Osteoblast (primary cell): ENCODE measurements at regions not wholly inside any gene's neighbourhood (a gene's known extent, or its start where the extent isn't known, plus 50 kb on each side); places are given as distances from the start of the nearest gene placed in this dataset.
A peak's percentile ranks its signal among the peaks of the same experiment; 100 is the strongest.

Source experiments
- DNase-seq: peaks from one replicate; pipeline ENCODE4 v3.0.0; 2011; ENCODE audit warnings: low spot score, mixed read lengths; ENCODE audit not compliant: insufficient read length; ENCODE audit errors: missing footprints
- H2AFZ ChIP-seq: 2 replicates; pipeline ENCODE4 v1.6.0; 2011; ENCODE audit warnings: mild to moderate bottlenecking, low read length
- H3K27ac ChIP-seq: 2 replicates; pipeline ENCODE4 v1.5.1; 2011; ENCODE audit warnings: mild to moderate bottlenecking, low read depth, low read length, moderate library complexity
- H3K27me3 ChIP-seq: 2 replicates; pipeline ENCODE4 v1.6.0; 2012; ENCODE audit warnings: mild to moderate bottlenecking, control low read depth, inconsistent platforms, low read length, moderate library complexity; ENCODE audit not compliant: insufficient read depth
- H3K36me3 ChIP-seq: 2 replicates; pipeline ENCODE4 v1.5.1; 2011; ENCODE audit warnings: mild to moderate bottlenecking, low read length, control low read depth, moderate library complexity; ENCODE audit not compliant: insufficient read depth
- H3K4me1 ChIP-seq: 2 replicates; pipeline ENCODE4 v1.5.1; 2011; ENCODE audit warnings: mild to moderate bottlenecking, low read length, control low read depth, moderate library complexity; ENCODE audit not compliant: insufficient read depth
- H3K4me2 ChIP-seq: 2 replicates; pipeline ENCODE4 v1.6.0; 2011; ENCODE audit warnings: mild to moderate bottlenecking, low read length; ENCODE audit not compliant: insufficient read depth
- H3K4me3 ChIP-seq: fragments of 200-600 bp; sonication (generic); 3 replicates; pipeline ENCODE4 v1.5.1; 2012; ENCODE audit warnings: mild to moderate bottlenecking, low read length, inconsistent platforms; ENCODE audit not compliant: insufficient read depth
- H3K79me2 ChIP-seq: 2 replicates; pipeline ENCODE4 v1.6.0; 2012; ENCODE audit warnings: mild to moderate bottlenecking, low read length, control low read depth, inconsistent platforms; ENCODE audit not compliant: insufficient read depth
- H3K9me3 ChIP-seq: 2 replicates; pipeline ENCODE4 v1.5.1; 2011; ENCODE audit warnings: low read depth, low read length, control low read depth
- H4K20me1 ChIP-seq: 2 replicates; pipeline ENCODE4 v1.6.0; 2012; ENCODE audit warnings: mild to moderate bottlenecking, low read length, control low read depth; ENCODE audit not compliant: insufficient read depth
- TF ChIP-seq, protein P1 (sequence below): IDR thresholded peaks from 2 replicates; pipeline ENCODE4 v1.5.1; 2011; ENCODE audit warnings: mild to moderate bottlenecking, low read depth, low read length, moderate library complexity; ENCODE audit errors: extremely low read depth

DNA sequence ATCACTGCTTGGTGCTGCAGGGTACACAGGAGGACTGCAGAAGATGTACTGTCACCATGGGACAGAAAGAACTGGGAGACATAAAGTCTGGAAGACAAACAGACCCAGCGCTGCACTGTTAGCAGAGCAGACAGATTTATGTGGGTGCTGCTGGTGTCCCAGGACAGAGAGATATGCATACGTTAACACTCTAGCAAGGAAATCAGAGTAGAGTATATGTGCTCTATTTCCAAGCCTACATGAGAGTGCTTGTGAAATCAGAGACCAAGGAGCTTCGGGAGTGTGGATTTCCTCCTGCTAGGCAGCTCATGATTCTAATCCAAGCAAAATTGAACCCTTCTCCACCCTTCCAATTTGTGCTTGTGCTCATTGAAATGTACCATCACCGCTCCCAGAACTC lies 416.5 kb downstream of the VRK1 start:
- Histone ChIP-seq H3K27ac (no peak overlapping the region), H3K4me3 (no peak overlapping the region), H3K4me1 (no peaks in the 10 kb centered on the region), H3K79me2 (no peaks in the 10 kb centered on the region), H3K36me3 (no peaks in the 10 kb centered on the region), H2AFZ (no peak overlapping the region), H4K20me1 (no peaks in the 10 kb centered on the region), H3K27me3 (no peaks in the 10 kb centered on the region), H3K4me2 (no peak overlapping the region), H3K9me3 (no peaks in the 10 kb centered on the region)
- no peak for DNase-seq
- TF ChIP-seq, protein P1, sequence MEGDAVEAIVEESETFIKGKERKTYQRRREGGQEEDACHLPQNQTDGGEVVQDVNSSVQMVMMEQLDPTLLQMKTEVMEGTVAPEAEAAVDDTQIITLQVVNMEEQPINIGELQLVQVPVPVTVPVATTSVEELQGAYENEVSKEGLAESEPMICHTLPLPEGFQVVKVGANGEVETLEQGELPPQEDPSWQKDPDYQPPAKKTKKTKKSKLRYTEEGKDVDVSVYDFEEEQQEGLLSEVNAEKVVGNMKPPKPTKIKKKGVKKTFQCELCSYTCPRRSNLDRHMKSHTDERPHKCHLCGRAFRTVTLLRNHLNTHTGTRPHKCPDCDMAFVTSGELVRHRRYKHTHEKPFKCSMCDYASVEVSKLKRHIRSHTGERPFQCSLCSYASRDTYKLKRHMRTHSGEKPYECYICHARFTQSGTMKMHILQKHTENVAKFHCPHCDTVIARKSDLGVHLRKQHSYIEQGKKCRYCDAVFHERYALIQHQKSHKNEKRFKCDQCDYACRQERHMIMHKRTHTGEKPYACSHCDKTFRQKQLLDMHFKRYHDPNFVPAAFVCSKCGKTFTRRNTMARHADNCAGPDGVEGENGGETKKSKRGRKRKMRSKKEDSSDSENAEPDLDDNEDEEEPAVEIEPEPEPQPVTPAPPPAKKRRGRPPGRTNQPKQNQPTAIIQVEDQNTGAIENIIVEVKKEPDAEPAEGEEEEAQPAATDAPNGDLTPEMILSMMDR, result no peak

DNA sequence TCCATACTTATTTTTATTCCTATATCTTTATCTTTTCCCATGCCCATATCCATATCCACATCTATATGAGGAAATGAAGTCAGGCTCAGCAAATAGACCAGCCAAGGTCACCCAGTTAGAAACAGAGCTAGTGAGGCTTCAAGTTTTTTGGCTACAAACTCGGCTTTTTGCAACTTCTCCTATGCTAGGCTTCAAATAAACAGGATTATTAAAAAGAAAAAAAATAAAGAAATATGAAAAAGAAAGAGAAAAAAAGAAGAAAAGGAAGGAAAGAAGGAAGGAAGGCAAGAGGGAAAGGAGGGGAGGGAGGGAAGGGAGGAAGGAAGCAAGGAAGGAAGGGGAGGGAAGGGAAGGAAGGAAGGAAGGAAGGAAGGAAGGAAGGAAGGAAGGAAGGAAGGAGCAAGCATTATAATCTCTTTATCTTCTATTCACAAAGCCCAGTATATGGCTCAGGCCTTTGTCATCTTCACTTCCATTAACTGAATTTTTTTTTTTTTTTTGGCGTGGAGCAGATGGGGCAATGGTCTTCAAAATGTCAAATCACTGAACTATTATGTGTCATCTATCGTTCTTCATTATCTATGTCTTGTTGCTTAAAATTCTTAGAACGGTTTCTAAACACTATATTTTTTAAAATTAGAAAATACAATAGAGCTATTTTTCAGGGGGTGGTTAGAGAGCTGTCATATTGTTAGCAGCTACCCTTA lies 418.2 kb downstream of the VRK1 start:
- no peaks in the 10 kb centered on the region for H3K4me1 ChIP-seq
- H3K4me3 ChIP-seq, result no peak overlapping the region
- H3K79me2 ChIP-seq, result no peaks in the 10 kb centered on the region
- no peaks in the 10 kb centered on the region for H3K9me3 ChIP-seq
- no peaks in the 10 kb centered on the region for H3K36me3 ChIP-seq
- peaks cover 8% of the 10 kb centered on the region for H3K27me3 ChIP-seq
- TF ChIP-seq, protein P1, result no peak
- no peak overlapping the region for H2AFZ ChIP-seq
- no peak overlapping the region for H3K4me2 ChIP-seq
- no peak overlapping the region for H3K27ac ChIP-seq
- H4K20me1 ChIP-seq, result no peaks in the 10 kb centered on the region
- DNase-seq, result no peak

DNA sequence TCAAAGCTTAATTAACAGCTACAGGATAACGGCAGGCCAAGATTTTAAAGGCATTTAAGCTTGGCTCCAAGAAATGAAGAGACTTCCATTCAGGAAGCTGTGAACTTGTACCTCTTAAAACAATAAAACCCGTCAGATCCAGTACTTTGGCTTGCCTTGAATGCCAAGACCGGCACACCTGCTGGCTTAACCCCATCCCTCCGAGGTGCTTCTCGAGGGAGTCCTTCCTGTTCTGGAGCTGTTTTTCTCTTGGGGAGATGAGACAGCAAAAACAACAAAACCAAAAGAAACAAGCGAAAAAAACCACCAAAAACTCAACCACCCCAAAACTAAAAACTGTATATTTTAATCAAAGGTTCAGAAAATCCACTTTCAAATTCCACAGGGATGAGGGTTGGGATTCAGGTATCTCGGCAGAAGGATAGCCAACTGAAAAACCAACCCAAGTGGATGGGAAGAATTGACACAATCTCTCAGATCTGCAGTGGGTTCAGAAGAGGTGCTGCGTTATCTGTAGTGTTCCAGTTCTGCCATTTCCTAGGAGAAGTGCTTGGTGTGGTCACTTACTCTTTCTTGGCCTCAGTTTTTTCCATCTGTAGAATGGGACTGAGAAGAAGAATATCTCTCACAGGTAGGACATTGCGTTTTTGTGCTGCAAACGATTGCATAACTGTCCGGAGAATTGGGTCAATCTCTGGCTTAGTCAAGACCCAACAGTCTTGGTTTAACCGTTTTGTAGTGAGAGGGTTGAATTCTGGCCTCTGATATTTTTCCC lies 420.1 kb downstream of the VRK1 start:
- peaks cover 8% of the 10 kb centered on the region for H3K27me3 ChIP-seq
- no peaks in the 10 kb centered on the region for H4K20me1 ChIP-seq
- H3K27ac ChIP-seq, result no peak overlapping the region
- no peak overlapping the region for H2AFZ ChIP-seq
- TF ChIP-seq, protein P1, result no peak
- no peaks in the 10 kb centered on the region for H3K79me2 ChIP-seq
- no peaks in the 10 kb centered on the region for H3K36me3 ChIP-seq
- no peaks in the 10 kb centered on the region for H3K9me3 ChIP-seq
- H3K4me2 ChIP-seq, result no peak overlapping the region
- no peaks in the 10 kb centered on the region for H3K4me1 ChIP-seq
- H3K4me3 ChIP-seq, result no peak overlapping the region
- peak; percentile 54 for DNase-seq

DNA sequence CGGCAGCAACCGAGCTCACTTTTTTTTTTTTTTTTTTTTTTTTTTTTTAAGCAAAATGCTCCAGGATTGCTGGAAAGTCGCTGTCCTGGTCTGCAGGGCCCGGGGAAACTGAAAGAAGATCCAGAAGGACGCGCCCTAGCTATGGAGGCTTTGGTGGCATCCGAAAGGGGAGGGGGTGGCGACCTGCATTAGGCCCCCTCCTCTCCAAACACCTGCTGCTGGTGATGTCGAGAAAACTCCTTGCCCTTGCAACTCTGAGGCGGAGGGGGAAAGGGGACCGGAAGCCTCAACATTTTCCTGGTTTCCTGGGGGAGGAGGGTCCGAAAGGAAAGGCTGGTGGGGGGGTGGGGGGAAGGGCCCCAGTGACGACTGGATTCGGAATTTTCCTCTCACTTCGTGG lies 421.1 kb downstream of the VRK1 start:
- Histone ChIP-seq H3K4me1 (no peaks in the 10 kb centered on the region), H3K9me3 (no peaks in the 10 kb centered on the region), H3K79me2 (no peaks in the 10 kb centered on the region), H3K4me3 (no peak overlapping the region), H3K27me3 (peaks cover 8% of the 10 kb centered on the region), H3K4me2 (peak overlapping the region; percentile 76), H3K27ac (no peak overlapping the region), H2AFZ (no peak overlapping the region), H3K36me3 (no peaks in the 10 kb centered on the region), H4K20me1 (no peaks in the 10 kb centered on the region)
- DNase-seq, result no peak
- TF ChIP-seq, protein P1, result no peak
